Mesendoderm (in vitro differentiated cells): ENCODE measurements at regions not wholly inside any gene's neighbourhood (a gene's known extent, or its start where the extent isn't known, plus 50 kb on each side); places are given as distances from the start of the nearest gene placed in this dataset.

Experiments used
- DNase-seq: peaks from one replicate; pipeline ENCODE4 v3.0.0; 2013
- H2AK5ac ChIP-seq: 2 replicates; pipeline ENCODE4 v1.6.1; 2013; ENCODE audit warnings: low read length, inconsistent platforms
- H2BK120ac ChIP-seq: 2 replicates; pipeline ENCODE4 v1.6.1; 2013; ENCODE audit warnings: low read depth, mild to moderate bottlenecking, low read length, moderate library complexity, mixed read lengths
- H2BK15ac ChIP-seq: replicated peaks from 2 replicates; pipeline ENCODE4 v1.6.1; 2013; ENCODE audit warnings: low read depth, mild to moderate bottlenecking, moderate library complexity
- H2BK5ac ChIP-seq: 2 replicates; pipeline ENCODE4 v1.6.1; 2013; ENCODE audit warnings: low read length, inconsistent platforms
- H3K18ac ChIP-seq: 2 replicates; pipeline ENCODE4 v1.6.1; 2013; ENCODE audit warnings: mild to moderate bottlenecking, low read length, mixed read lengths
- H3K23ac ChIP-seq: one replicate; pipeline ENCODE4 v1.6.1; 2013; ENCODE audit warnings: low read length
- H3K27ac ChIP-seq: 2 replicates; pipeline ENCODE4 v1.5.1; 2013; ENCODE audit warnings: low read depth, mild to moderate bottlenecking, inconsistent platforms, low read length, moderate library complexity
- H3K27me3 ChIP-seq: 2 replicates; pipeline ENCODE4 v1.6.1; 2013; ENCODE audit warnings: low read length, control low read depth, mild to moderate bottlenecking, inconsistent platforms; ENCODE audit not compliant: insufficient read depth, poor library complexity
- H3K36me3 ChIP-seq: 2 replicates; pipeline ENCODE4 v1.6.1; 2013; ENCODE audit warnings: low read length, inconsistent platforms; ENCODE audit not compliant: control insufficient read depth, insufficient read depth
- H3K4ac ChIP-seq: one replicate; pipeline ENCODE4 v1.6.1; 2013; ENCODE audit warnings: low read depth, mild to moderate bottlenecking, low read length, moderate library complexity
- H3K4me1 ChIP-seq: 2 replicates; pipeline ENCODE4 v1.6.1; 2013; ENCODE audit warnings: low read depth, low read length, inconsistent platforms; ENCODE audit not compliant: control insufficient read depth
- H3K4me2 ChIP-seq: 2 replicates; pipeline ENCODE4 v1.6.1; 2013; ENCODE audit warnings: low read length
- H3K4me3 ChIP-seq: 2 replicates; pipeline ENCODE4 v1.5.1; 2013; ENCODE audit warnings: mild to moderate bottlenecking, low read length
- H3K56ac ChIP-seq: one replicate; pipeline ENCODE4 v1.6.1; 2013; ENCODE audit warnings: low read length
- H3K79me1 ChIP-seq: 2 replicates; pipeline ENCODE4 v1.6.1; 2013; ENCODE audit warnings: low read length, inconsistent platforms
- H3K79me2 ChIP-seq: 2 replicates; pipeline ENCODE4 v1.6.1; 2013; ENCODE audit warnings: mild to moderate bottlenecking, low read length; ENCODE audit not compliant: control insufficient read depth, insufficient read depth
- H3K9ac ChIP-seq: 2 replicates; pipeline ENCODE4 v1.6.1; 2013; ENCODE audit warnings: low read length, inconsistent platforms
- H4K5ac ChIP-seq: one replicate; pipeline ENCODE4 v1.6.1; 2013; ENCODE audit warnings: low read length
- H4K8ac ChIP-seq: one replicate; pipeline ENCODE4 v1.6.1; 2013; ENCODE audit warnings: low read depth, mild to moderate bottlenecking, control low read depth, low read length, moderate library complexity
- WGBS: extraction: QIAGEN DNeasy Blood & Tissue Kit; methylation state at CpG from one replicate; pipeline ENCODE4 v1.1.7; 2013; ENCODE audit warnings: low lambda C conversion rate, missing lambda C conversion rate; ENCODE audit not compliant: insufficient coverage; ENCODE audit errors: extremely low coverage; 5-methylcytosine and 5-hydroxymethylcytosine counted together

DNA sequence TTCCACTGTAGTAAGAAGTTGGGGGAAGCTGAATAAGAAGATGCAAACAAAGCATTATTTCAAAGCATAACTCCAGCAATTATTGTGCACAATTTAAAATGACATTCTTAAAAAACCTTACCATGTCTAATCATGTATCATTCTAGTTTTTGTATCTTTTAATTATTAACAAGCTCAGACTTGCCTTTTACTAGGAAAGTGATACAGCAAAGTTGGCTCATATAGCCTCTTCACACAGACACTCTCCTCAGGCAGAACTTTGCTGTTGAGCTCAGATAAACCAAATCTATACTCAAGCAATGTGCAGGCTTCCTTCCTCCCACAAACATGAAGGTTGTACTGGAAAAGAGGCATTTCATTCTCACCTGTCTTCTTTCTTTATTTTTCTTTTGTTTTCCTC is 358.7 kb upstream of the EMCN start:
- Histone ChIP-seq H3K23ac (no peak overlapping the region), H2AK5ac (no peak overlapping the region), H3K27ac (no peak overlapping the region), H3K9ac (no peak overlapping the region), H3K4me3 (no peak overlapping the region), H3K79me2 (no peaks in the 10 kb centered on the region), H3K4me1 (peaks cover 2% of the 10 kb centered on the region), H2BK15ac (no peak overlapping the region), H3K4ac (no peak overlapping the region), H3K79me1 (no peaks in the 10 kb centered on the region), H3K56ac (no peak overlapping the region), H3K18ac (no peak overlapping the region), H4K5ac (no peak overlapping the region), H4K8ac (no peak overlapping the region), H2BK120ac (no peak overlapping the region), H3K27me3 (no peaks in the 10 kb centered on the region), H3K4me2 (no peak overlapping the region), H3K36me3 (no peaks in the 10 kb centered on the region), H2BK5ac (no peak overlapping the region)
- no peak for DNase-seq

DNA sequence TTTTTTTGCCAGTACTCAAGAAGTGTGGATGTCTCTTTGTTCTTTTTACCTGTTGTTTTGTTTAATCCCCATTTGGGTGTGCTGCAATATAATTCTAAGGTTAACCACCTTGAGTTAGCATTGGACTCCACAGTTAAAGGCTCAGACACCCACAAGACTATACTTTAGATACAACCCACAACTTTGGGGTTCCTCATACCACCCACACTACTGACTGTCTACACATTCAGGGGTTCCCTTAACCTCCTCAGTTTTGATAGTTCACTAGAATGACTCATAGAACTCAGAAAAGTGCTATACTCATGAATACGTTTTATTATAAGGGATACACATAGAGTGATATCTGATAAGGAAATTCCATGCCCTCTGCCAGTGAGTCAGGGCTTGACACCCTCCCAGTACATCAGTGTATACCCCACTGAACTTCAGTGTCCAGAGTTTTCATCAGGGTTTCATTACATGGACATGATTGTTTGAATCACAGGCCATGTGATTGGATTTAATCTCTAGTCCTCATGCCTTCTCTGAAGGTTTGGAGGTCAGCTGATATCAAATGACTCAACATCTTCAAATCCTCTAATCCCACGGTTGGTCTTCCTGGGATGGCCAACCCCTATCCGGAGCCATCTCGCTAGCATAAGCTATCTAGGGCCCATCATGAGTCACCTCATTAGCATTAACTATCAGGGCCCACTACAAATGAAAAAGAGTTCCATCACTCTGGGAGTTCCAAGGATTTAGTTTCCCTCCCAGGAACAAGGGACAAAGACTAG is 357.7 kb upstream of the EMCN start:
- Histone ChIP-seq H3K4me1 (peaks cover 2% of the 10 kb centered on the region), H3K27ac (no peak overlapping the region), H3K56ac (no peak overlapping the region), H3K4me3 (no peak overlapping the region), H3K4me2 (no peak overlapping the region), H2AK5ac (no peak overlapping the region), H3K36me3 (no peaks in the 10 kb centered on the region), H3K79me2 (no peaks in the 10 kb centered on the region), H3K23ac (no peak overlapping the region), H3K27me3 (no peaks in the 10 kb centered on the region), H3K9ac (no peak overlapping the region), H4K5ac (no peak overlapping the region), H2BK5ac (no peak overlapping the region), H2BK15ac (no peak overlapping the region), H3K18ac (no peak overlapping the region), H3K79me1 (no peaks in the 10 kb centered on the region), H2BK120ac (no peak overlapping the region), H3K4ac (no peak overlapping the region), H4K8ac (no peak overlapping the region)
- no CpG with 5 or more reads among the region's 4 CpGs for WGBS
- DNase-seq, result peak; percentile 32

DNA sequence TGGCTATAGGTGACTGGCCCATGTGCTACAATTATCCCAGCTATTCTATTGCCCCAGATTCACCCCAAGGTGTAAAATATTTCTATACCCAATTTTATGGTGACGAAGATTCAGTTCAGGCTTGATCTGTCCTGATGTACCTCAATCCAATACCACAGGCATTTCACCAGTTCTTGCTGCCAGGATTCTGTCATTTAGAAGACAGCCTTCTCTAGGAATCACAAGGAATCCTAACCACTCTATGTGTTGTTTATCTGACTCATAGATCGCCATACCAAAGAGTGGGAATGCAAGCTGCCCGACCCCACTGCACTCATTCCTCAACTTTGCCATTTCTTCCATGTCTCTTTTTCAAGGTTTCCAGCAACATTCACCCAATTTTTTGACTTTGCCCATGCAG is 355.0 kb upstream of the EMCN start:
- Histone ChIP-seq H4K8ac (no peak overlapping the region), H2BK120ac (no peak overlapping the region), H3K4me2 (no peak overlapping the region), H2BK15ac (no peak overlapping the region), H3K27me3 (no peaks in the 10 kb centered on the region), H3K9ac (no peak overlapping the region), H4K5ac (no peak overlapping the region), H3K23ac (no peak overlapping the region), H3K79me2 (no peaks in the 10 kb centered on the region), H2AK5ac (no peak overlapping the region), H3K18ac (no peak overlapping the region), H3K27ac (no peak overlapping the region), H3K4me3 (no peak overlapping the region), H3K36me3 (no peaks in the 10 kb centered on the region), H3K4ac (no peak overlapping the region), H3K79me1 (no peaks in the 10 kb centered on the region), H3K4me1 (peaks cover 2% of the 10 kb centered on the region), H3K56ac (no peak overlapping the region), H2BK5ac (no peak overlapping the region)
- no CpG with 5 or more reads among the region's 3 CpGs for WGBS
- peak; percentile 18 for DNase-seq

DNA sequence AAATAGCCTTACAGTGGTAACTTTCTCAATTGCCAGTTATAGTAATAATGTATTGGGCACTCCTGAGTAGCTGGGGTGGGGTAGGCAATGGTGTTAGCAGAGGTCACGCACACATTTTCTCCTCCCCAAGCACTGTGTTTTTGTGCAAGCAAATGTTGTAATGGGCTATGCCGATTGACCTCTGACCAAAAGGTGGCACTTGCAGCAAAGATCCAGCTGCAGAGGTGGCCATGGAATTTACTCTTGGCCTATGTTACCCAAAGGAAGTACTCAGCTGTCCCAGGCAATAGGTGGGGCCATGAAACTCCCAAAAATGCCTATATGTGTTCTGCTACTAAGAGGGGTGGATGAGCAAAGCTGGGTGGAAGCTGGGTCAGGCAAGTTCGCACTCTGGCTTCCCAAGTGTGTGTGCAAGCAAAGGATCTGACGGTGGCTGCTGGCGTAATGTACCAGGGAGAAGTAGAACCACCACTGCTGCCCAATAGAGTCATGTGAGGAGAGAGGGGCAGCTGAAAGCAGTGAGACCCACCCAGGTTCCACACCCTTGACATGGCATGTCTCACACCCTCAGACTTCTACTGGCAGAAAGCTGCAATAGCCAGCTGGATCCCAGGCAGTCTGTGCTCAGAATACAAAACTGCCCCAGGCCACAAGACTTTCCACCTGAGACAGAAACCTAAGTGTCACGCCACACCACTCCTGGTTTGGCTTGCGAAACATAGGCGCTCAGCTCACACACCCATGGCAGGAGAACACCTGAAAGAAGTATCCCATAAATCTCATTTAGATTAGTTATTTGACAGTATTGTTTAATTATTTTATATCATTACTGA is 353.3 kb upstream of the EMCN start:
- H3K4ac ChIP-seq, result no peak overlapping the region
- no CpG with 5 or more reads among the region's 8 CpGs for WGBS
- no peaks in the 10 kb centered on the region for H3K27me3 ChIP-seq
- no peak overlapping the region for H3K4me2 ChIP-seq
- H2BK5ac ChIP-seq, result no peak overlapping the region
- DNase-seq, result no peak
- H3K4me3 ChIP-seq, result no peak overlapping the region
- no peaks in the 10 kb centered on the region for H3K36me3 ChIP-seq
- no peak overlapping the region for H3K23ac ChIP-seq
- no peak overlapping the region for H4K8ac ChIP-seq
- no peaks in the 10 kb centered on the region for H3K79me1 ChIP-seq
- H3K9ac ChIP-seq, result no peak overlapping the region
- no peak overlapping the region for H3K18ac ChIP-seq
- H3K4me1 ChIP-seq, result peaks cover 2% of the 10 kb centered on the region
- no peak overlapping the region for H4K5ac ChIP-seq
- H2AK5ac ChIP-seq, result no peak overlapping the region
- H3K27ac ChIP-seq, result no peak overlapping the region
- H2BK120ac ChIP-seq, result no peak overlapping the region
- H3K79me2 ChIP-seq, result no peaks in the 10 kb centered on the region
- H2BK15ac ChIP-seq, result no peak overlapping the region
- H3K56ac ChIP-seq, result no peak overlapping the region

DNA sequence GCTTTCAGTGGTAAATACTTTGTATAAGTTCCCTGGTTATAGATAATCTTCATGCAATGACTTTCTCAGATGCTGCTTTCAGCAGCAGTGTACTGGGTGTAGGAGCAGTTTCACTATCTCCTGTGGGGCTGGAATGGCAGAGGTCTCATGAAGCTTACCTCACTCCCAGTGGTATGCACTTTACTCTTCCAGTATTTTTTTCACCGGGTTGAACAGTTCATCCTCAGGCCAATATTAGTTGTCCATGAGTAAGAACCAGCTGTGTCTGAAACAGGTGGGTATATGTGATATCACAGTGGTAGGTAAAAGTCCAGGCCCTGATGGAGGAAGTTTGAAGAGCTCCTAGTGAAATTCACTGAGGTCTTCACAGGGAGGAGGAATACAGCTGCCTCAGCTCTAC is 351.5 kb upstream of the EMCN start:
- Histone ChIP-seq H2BK15ac (no peak overlapping the region), H3K27me3 (no peaks in the 10 kb centered on the region), H3K4ac (no peak overlapping the region), H2AK5ac (no peak overlapping the region), H3K4me1 (peaks cover 2% of the 10 kb centered on the region), H2BK120ac (no peak overlapping the region), H2BK5ac (no peak overlapping the region), H3K18ac (no peak overlapping the region), H4K8ac (no peak overlapping the region), H3K9ac (no peak overlapping the region), H3K36me3 (no peaks in the 10 kb centered on the region), H3K4me3 (no peak overlapping the region), H3K56ac (no peak overlapping the region), H4K5ac (no peak overlapping the region), H3K79me1 (no peaks in the 10 kb centered on the region), H3K4me2 (no peak overlapping the region), H3K23ac (no peak overlapping the region), H3K79me2 (no peaks in the 10 kb centered on the region), H3K27ac (no peak overlapping the region)
- no CpG with 5 or more reads among the region's 1 CpG for WGBS
- no peak for DNase-seq
